ENCODE measurements at regions not wholly inside any gene's neighbourhood (a gene's known extent, or its start where the extent isn't known, plus 50 kb on each side); places are given as distances from the start of the nearest gene placed in this dataset.

DNA sequence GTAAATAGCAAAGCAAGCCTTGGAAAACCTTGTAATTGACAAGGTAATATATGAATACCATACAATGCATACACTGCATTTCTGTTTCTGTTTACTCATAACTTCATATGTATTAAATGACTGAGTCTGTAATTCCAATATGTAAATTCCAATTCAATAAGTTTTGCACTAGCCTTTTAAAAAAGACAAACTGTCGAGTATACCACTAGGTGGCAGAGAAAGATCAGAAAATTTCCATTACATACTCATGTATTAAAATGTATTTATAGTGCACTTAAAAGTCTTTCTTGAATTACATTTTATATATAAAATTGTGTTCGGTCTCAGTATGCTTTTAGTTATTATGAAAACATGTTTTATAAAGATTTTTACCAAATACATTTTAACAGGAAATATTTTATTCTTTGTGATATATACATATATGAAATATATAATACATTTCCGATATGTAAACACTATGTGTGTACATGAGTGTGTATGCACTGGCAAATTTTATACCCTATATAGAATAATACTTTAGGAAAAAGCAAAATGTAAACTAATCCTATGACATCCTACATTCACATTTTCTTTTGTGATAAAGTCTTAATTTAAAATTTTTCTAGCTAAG lies 216.8 kb downstream of the VGLL3 start:
- ChIA-PET POLR2A (ENCODE audit: unreplicated experiment) (no interaction called here), CTCF (interaction anchor here (0.6 to 2.7 kb wide), 6 partner anchors 308 to 484 kb away, joined by 3 to 9 read pairs (median 4); no protein-coding TSS in a partner anchor)
- Histone ChIP-seq H3K9me3 (ENCODE audit: control insufficient read depth, insufficient read depth, low read length) (no peaks in the 10 kb centered on the region), H2BK20ac (ENCODE audit: low read depth, low read length) (no peak overlapping the region), H3K18ac (ENCODE audit: low read depth, low read length) (no peak overlapping the region), H2AK9ac (replicated peaks; ENCODE audit: low read depth, low read length, poor library complexity) (no peak overlapping the region), H3K14ac (replicated peaks; ENCODE audit: low read depth, low read length) (no peak overlapping the region), H3K4me3 (ENCODE audit: insufficient read depth, low read depth, low read length) (no peak overlapping the region), H3K9ac (ENCODE audit: low read depth, low read length) (no peak overlapping the region), H2BK120ac (ENCODE audit: low read depth, low read length) (no peak overlapping the region), H3K9me1 (ENCODE audit: insufficient read depth, low read length) (no peaks in the 10 kb centered on the region), H2AFZ (replicated peaks; ENCODE audit: low read length, poor library complexity) (no peak overlapping the region), H4K5ac (ENCODE audit: low read depth, low read length) (no peak overlapping the region), H3K4me2 (ENCODE audit: low read depth, low read length) (no peak overlapping the region), H3K23ac (ENCODE audit: low read depth, low read length) (no peak overlapping the region), H4K20me1 (ENCODE audit: insufficient read depth, low read length) (no peaks in the 10 kb centered on the region), H2BK15ac (ENCODE audit: low read depth, low read length) (no peak overlapping the region), H3K27me3 (ENCODE audit: control insufficient read depth, insufficient read depth, low read length) (no peaks in the 10 kb centered on the region; the same call in 1 of the 2 replicates), H3K56ac (ENCODE audit: extremely low read depth, insufficient read depth, low read length) (no peak overlapping the region), H3K79me1 (ENCODE audit: low read depth in 1 of 2, low read length in 2 of 2) (no peaks in the 10 kb centered on the region), H4K8ac (ENCODE audit: low read depth in 2 of 2, low read length in 2 of 2) (no peak overlapping the region), H3K36me3 (ENCODE audit: control insufficient read depth, insufficient read depth, low read length) (no peaks in the 10 kb centered on the region), H3K4ac (ENCODE audit: low read depth, low read length) (no peak overlapping the region), H2AK5ac (ENCODE audit: low read depth, low read length) (no peak overlapping the region), H4K91ac (ENCODE audit: insufficient read depth, low read depth, low read length) (no peak overlapping the region), H3K4me1 (ENCODE audit: control insufficient read depth, insufficient read depth, low read length) (no peaks in the 10 kb centered on the region), H2BK5ac (ENCODE audit: low read depth, low read length, poor library complexity, severe bottlenecking) (no peak overlapping the region), H3K27ac (ENCODE audit: insufficient read depth, low read length) (no peak overlapping the region)
- WGBS, 2 experiments (ENCODE audit: extremely low coverage in 2 of 2, insufficient read length in 1 of 2) = no CpG with 5 or more reads among the region's 3 CpGs
- dilution Hi-C loops (cut with HindIII; ENCODE audit: low sequenced_read_pairs, unreplicated experiment) = no loop called here
- BruUV-seq (replicated peaks) = no TSS peak
- peak; percentile 72 for TF ChIP-seq RAD21 (IDR thresholded peaks at IDR 0.05; ENCODE audit: low read length)
- TF ChIP-seq CHD1 (IDR thresholded peaks at IDR 0.05; ENCODE audit: low read depth, low read length) = no peak
- no peak for TF ChIP-seq MXI1 (IDR thresholded peaks at IDR 0.05; ENCODE audit: borderline replicate concordance, low read depth, low read length)
- TF ChIP-seq MAFK (IDR thresholded peaks at IDR 0.05; ENCODE audit: low read depth, low read length) = no peak
- TF ChIP-seq FOS (IDR thresholded peaks at IDR 0.05; ENCODE audit: low read depth, low read length) = no peak
- TF ChIP-seq SMC3 (IDR thresholded peaks at IDR 0.05; ENCODE audit: low read depth, low read length) = peak; percentile 66
- TF ChIP-seq, protein P1, sequence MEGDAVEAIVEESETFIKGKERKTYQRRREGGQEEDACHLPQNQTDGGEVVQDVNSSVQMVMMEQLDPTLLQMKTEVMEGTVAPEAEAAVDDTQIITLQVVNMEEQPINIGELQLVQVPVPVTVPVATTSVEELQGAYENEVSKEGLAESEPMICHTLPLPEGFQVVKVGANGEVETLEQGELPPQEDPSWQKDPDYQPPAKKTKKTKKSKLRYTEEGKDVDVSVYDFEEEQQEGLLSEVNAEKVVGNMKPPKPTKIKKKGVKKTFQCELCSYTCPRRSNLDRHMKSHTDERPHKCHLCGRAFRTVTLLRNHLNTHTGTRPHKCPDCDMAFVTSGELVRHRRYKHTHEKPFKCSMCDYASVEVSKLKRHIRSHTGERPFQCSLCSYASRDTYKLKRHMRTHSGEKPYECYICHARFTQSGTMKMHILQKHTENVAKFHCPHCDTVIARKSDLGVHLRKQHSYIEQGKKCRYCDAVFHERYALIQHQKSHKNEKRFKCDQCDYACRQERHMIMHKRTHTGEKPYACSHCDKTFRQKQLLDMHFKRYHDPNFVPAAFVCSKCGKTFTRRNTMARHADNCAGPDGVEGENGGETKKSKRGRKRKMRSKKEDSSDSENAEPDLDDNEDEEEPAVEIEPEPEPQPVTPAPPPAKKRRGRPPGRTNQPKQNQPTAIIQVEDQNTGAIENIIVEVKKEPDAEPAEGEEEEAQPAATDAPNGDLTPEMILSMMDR (conservative IDR thresholded peaks at IDR 0.05; ENCODE audit: low read depth, low read length) = peak; percentile 65
- peak; percentile 75 for ATAC-seq (ENCODE audit: low read depth)
- intact Hi-C loops (cut with micrococcal nuclease) = loop anchor here (1.0 to 10.0 kb wide), 4 partner anchors 309 to 491 kb away; no protein-coding TSS in a partner anchor
- in situ Hi-C loops (cut with MboI; ENCODE audit: low sequenced_read_pairs) = loop anchor here (10.0 kb wide), 1 partner anchor 391 kb away; no protein-coding TSS in a partner anchor
- peak; percentile 58 for DNase-seq
